ENCODE measurements at regions not wholly inside any gene's neighbourhood (a gene's known extent, or its start where the extent isn't known, plus 50 kb on each side); places are given as distances from the start of the nearest gene placed in this dataset.

DNA sequence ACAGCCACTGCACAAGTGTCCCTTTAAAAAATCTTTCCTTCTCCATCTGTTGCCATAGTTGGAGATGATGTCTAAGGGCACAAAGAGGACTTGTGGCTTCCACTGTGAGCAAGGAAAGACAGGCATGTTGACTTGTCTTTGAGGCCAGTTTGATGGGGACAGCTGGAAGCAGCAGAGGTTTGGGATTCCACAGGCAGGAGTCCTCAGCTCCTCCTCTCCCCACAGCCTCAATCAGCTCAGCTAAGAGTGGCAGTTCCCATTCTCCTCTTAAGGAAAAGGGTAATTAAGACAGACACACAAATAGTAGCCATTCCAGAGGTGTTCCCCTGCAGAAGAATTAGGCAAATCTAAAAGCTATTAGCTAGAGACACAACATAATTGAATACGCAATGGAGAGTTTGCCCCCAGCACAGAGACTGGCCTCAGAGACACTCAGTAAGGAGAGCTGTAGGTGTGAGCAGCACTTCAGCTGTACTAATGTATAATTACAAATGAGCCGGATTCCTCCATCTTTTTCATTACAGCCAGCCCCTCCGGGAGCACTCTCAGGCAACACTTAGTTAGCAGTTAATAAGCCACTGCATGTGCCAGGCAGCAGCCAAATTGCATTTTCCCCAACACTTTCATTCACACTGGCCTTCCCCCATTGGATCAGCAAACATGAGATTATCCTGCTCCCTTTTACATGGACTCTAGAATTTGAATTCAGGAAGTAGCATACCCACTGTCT lies 434.0 kb downstream of the FOXO1 start:
- no peak for TF ChIP-seq YY1 (IDR thresholded peaks at IDR 0.05; ENCODE audit: insufficient read depth, insufficient read length)
- no peak for TF ChIP-seq ZNF274 (IDR thresholded peaks at IDR 0.05; ENCODE audit: low read depth, low read length)
- TF ChIP-seq SUZ12 (IDR thresholded peaks at IDR 0.05; ENCODE audit: extremely low read depth, insufficient read depth, insufficient read length), result no peak
